WTC11 (cell line): ENCODE measurements at regions not wholly inside any gene's neighbourhood (a gene's known extent, or its start where the extent isn't known, plus 50 kb on each side); places are given as distances from the start of the nearest gene placed in this dataset.

Experiments
- CREM ChIP-seq: sonication (generic); formaldehyde crosslinking; IDR thresholded peaks from 2 replicates; pipeline ENCODE4 v1.8.1; 2022; ENCODE audit warnings: mild to moderate bottlenecking, missing genetic modification reagents, moderate library complexity
- CTCF ChIP-seq: fragments of 200-600 bp; IDR thresholded peaks from 2 replicates; pipeline ENCODE4 v1.8.0; 2022; ENCODE audit warnings: antibody characterized with exemption
- NFATC4 ChIP-seq: fragments of 250-450 bp; sonication (Bioruptor Pico); IDR thresholded peaks from 2 replicates; pipeline ENCODE4 v1.9.0; 2021; ENCODE audit warnings: mild to moderate bottlenecking
- PREB ChIP-seq: sonication (generic); formaldehyde crosslinking; IDR thresholded peaks from 2 replicates; pipeline ENCODE4 v1.8.1; 2022; ENCODE audit warnings: mild to moderate bottlenecking, missing genetic modification reagents, moderate library complexity, borderline replicate concordance
- ZBTB21 ChIP-seq: sonication (generic); formaldehyde crosslinking; IDR thresholded peaks from 2 replicates; pipeline ENCODE4 v1.8.1; 2023; ENCODE audit warnings: mild to moderate bottlenecking, missing genetic modification reagents, borderline replicate concordance
- ZNF121 ChIP-seq: sonication (generic); formaldehyde crosslinking; IDR thresholded peaks from 2 replicates; pipeline ENCODE4 v1.8.0; 2023; ENCODE audit warnings: missing genetic modification reagents

GRCh38 chr4:15340902-15341732 is 86.7 kb upstream of the C1QTNF7 start:
- TF ChIP-seq ZNF121 (no peak), NFATC4 (CRISPR knock-in tag) (no peak), CTCF (no peak), CREM (CRISPR knock-in tag) (no peak), ZBTB21 (CRISPR knock-in tag) (no peak), PREB (CRISPR knock-in tag) (no peak)
